Esophagus (tissue), 2 donors: ENCODE measurements at regions not wholly inside any gene's neighbourhood (a gene's known extent, or its start where the extent isn't known, plus 50 kb on each side); places are given as distances from the start of the nearest gene placed in this dataset.
"Not testable (repeated sequence)": the region's sequence is repeated elsewhere in the genome, so short reads cannot be mapped to it uniquely, and the experiment has no call there.

Experiments
- H3K27ac ChIP-seq, 2 donors: one replicate each; pipeline ENCODE4 v1.5.1; 2013; ENCODE audit warnings: low read depth in 2 of 2, mild to moderate bottlenecking in 2 of 2, inconsistent platforms in 1 of 2, low read length in 1 of 2, moderate library complexity in 1 of 2
- H3K27me3 ChIP-seq, 2 donors: one replicate each; pipeline ENCODE4 v1.6.1; 2013; ENCODE audit warnings: low read length in 2 of 2, control low read depth in 1 of 2, mild to moderate bottlenecking in 1 of 2; ENCODE audit not compliant: insufficient read depth in 2 of 2, control insufficient read depth in 1 of 2
- H3K36me3 ChIP-seq, 2 donors: one replicate each; pipeline ENCODE4 v1.6.1; 2013; ENCODE audit warnings: low read length in 1 of 2; ENCODE audit not compliant: control insufficient read depth in 2 of 2, insufficient read depth in 2 of 2
- H3K4me1 ChIP-seq, 2 donors: one replicate each; pipeline ENCODE4 v1.6.1; 2013; ENCODE audit warnings: low read length in 1 of 2; ENCODE audit not compliant: control insufficient read depth in 2 of 2, insufficient read depth in 2 of 2
- H3K4me3 ChIP-seq, 2 donors: one replicate each; pipeline ENCODE4 v1.5.1; 2013; ENCODE audit warnings: low read length in 2 of 2, mild to moderate bottlenecking in 2 of 2, low read depth in 1 of 2, moderate library complexity in 1 of 2
- H3K9me3 ChIP-seq, 2 donors: one replicate each; pipeline ENCODE4 v1.6.1; 2013; ENCODE audit warnings: mild to moderate bottlenecking in 2 of 2, low read depth in 1 of 2, low read length in 1 of 2, moderate library complexity in 1 of 2; ENCODE audit not compliant: control insufficient read depth in 2 of 2, insufficient read depth in 1 of 2
- WGBS, 2 donors: extraction: QIAGEN DNeasy Blood & Tissue Kit; methylation state at CpG; one replicate each; pipeline ENCODE4 v1.1.7; 2013; 5-methylcytosine and 5-hydroxymethylcytosine counted together
- donor health status: healthy with polysubstance abuse.
- donor health status: Bipolar disorder and iron deficiency.

GRCh38 chr12:105581420-105581819 is 250.9 kb downstream of the C12orf75 start:
- no peaks in the 10 kb centered on the region for H3K4me1 ChIP-seq
- no peaks in the 10 kb centered on the region for H3K9me3 ChIP-seq
- H3K27ac ChIP-seq = peak overlapping the region; percentile 61 to 70
- H3K27me3 ChIP-seq = no peaks in the 10 kb centered on the region
- H3K4me3 ChIP-seq = no peak overlapping the region
- 67 to 80% methylated on average over 6 of the region's 6 CpGs for WGBS, 2 donors
- H3K36me3 ChIP-seq = no peaks in the 10 kb centered on the region

GRCh38 chr12:105585107-105585506 is 254.6 kb downstream of the C12orf75 start:
- Histone ChIP-seq H3K4me3 (no peak overlapping the region), H3K27me3 (no peaks in the 10 kb centered on the region), H3K4me1 (no peaks in the 10 kb centered on the region), H3K9me3 (peaks cover 0 to 1% of the 10 kb centered on the region in 2 donors), H3K27ac (no peak overlapping the region), H3K36me3 (no peaks in the 10 kb centered on the region)
- WGBS, 2 donors = 78 to 93% methylated on average over 3 of the region's 3 CpGs

- no peaks in the 10 kb centered on the region for H3K27me3 ChIP-seq
- no peak overlapping the region for H3K27ac ChIP-seq
- peaks cover 0 to 2% of the 10 kb centered on the region in 2 donors for H3K9me3 ChIP-seq
- WGBS, 2 donors = 58 to 67% methylated on average over 5 of the region's 5 CpGs
- H3K36me3 ChIP-seq = no peaks in the 10 kb centered on the region
- peaks cover 0 to 2% of the 10 kb centered on the region in 2 donors for H3K4me1 ChIP-seq
- no peak overlapping the region for H3K4me3 ChIP-seq
These were observed 256.7 kb downstream of the C12orf75 start for GRCh38 chr12:105587237-105587636.

GRCh38 chr12:105588106-105588505 is 257.6 kb downstream of the C12orf75 start:
- H3K4me3 ChIP-seq = no peak overlapping the region
- 88 to 90% methylated on average over 4 of the region's 4 CpGs for WGBS, 2 donors
- H3K27ac ChIP-seq = no peak overlapping the region
- peaks cover 0 to 2% of the 10 kb centered on the region in 2 donors for H3K4me1 ChIP-seq
- no peaks in the 10 kb centered on the region for H3K27me3 ChIP-seq
- H3K36me3 ChIP-seq = no peaks in the 10 kb centered on the region
- peaks cover 0 to 2% of the 10 kb centered on the region in 2 donors for H3K9me3 ChIP-seq

- Histone ChIP-seq H3K4me3 (no peak overlapping the region), H3K4me1 (peaks cover 0 to 2% of the 10 kb centered on the region in 2 donors), H3K36me3 (no peaks in the 10 kb centered on the region), H3K27me3 (no peaks in the 10 kb centered on the region), H3K27ac (no peak overlapping the region), H3K9me3 (peaks cover 0 to 2% of the 10 kb centered on the region in 2 donors)
- 28 to 30% methylated on average over 1 of the region's 1 CpG for WGBS, 2 donors
These were observed 260.1 kb downstream of the C12orf75 start for GRCh38 chr12:105590571-105590970.

- WGBS, 2 donors = 73 to 83% methylated on average over 5 of the region's 5 CpGs
- no peaks in the 10 kb centered on the region for H3K9me3 ChIP-seq
- no peaks in the 10 kb centered on the region for H3K36me3 ChIP-seq
- H3K27me3 ChIP-seq = no peaks in the 10 kb centered on the region
- no peak overlapping the region for H3K27ac ChIP-seq
- no peak overlapping the region for H3K4me3 ChIP-seq
- peaks cover 0 to 2% of the 10 kb centered on the region in 2 donors for H3K4me1 ChIP-seq
These were observed 264.9 kb downstream of the C12orf75 start for GRCh38 chr12:105595440-105595839.

- no peaks in the 10 kb centered on the region for H3K36me3 ChIP-seq
- H3K4me1 ChIP-seq = no peaks in the 10 kb centered on the region
- no peaks in the 10 kb centered on the region for H3K27me3 ChIP-seq
- no peak overlapping the region for H3K27ac ChIP-seq
- 67 to 73% methylated on average over 2 of the region's 2 CpGs for WGBS, 2 donors
- no peak overlapping the region for H3K4me3 ChIP-seq
- H3K9me3 ChIP-seq = no peaks in the 10 kb centered on the region
These were observed 266.2 kb downstream of the C12orf75 start for GRCh38 chr12:105596731-105597130.

GRCh38 chr12:105598031-105598430 is 267.5 kb downstream of the C12orf75 start:
- Histone ChIP-seq H3K4me1 (no peaks in the 10 kb centered on the region), H3K9me3 (no peaks in the 10 kb centered on the region), H3K27me3 (no peaks in the 10 kb centered on the region), H3K27ac (no peak overlapping the region), H3K36me3 (no peaks in the 10 kb centered on the region), H3K4me3 (no peak overlapping the region)
- WGBS, 2 donors = 87 to 91% methylated on average over 4 of the region's 4 CpGs

- Histone ChIP-seq H3K27ac (no peak overlapping the region), H3K4me1 (no peaks in the 10 kb centered on the region), H3K9me3 (no peaks in the 10 kb centered on the region), H3K27me3 (no peaks in the 10 kb centered on the region), H3K36me3 (no peaks in the 10 kb centered on the region), H3K4me3 (no peak overlapping the region)
- 53 to 60% methylated on average over 2 of the region's 2 CpGs for WGBS, 2 donors
These were observed 270.5 kb downstream of the C12orf75 start for GRCh38 chr12:105600911-105601545.

- H3K9me3 ChIP-seq, H3K27me3 ChIP-seq, H3K4me3 ChIP-seq, H3K36me3 ChIP-seq, H3K4me1 ChIP-seq, H3K27ac ChIP-seq: not testable (repeated sequence)
- WGBS, 2 donors = 65 to 79% methylated on average over 5 of the region's 5 CpGs
These were observed 271.8 kb downstream of the C12orf75 start for GRCh38 chr12:105602312-105602711.
